DMS79 treated with DMSO at 0.1 percent for 48 hours (cell line): ENCODE measurements at regions not wholly inside any gene's neighbourhood (a gene's known extent, or its start where the extent isn't known, plus 50 kb on each side); places are given as distances from the start of the nearest gene placed in this dataset.
A peak's percentile ranks its signal among the peaks of the same experiment; 100 is the strongest.
"Not testable (repeated sequence)": the region's sequence is repeated elsewhere in the genome, so short reads cannot be mapped to it uniquely, and the experiment has no call there.

Experiments
- DNase-seq: peaks from one replicate; lab custom pipeline; 2025; lab: John Stamatoyannopoulos, UW

- no peak for DNase-seq
Measured at GRCh38 chr2:175829741-175830140, 172.3 kb downstream of the LNPK start.

- DNase-seq, result no peak
Measured at GRCh38 chr2:175827856-175828255, 174.2 kb downstream of the LNPK start.

GRCh38 chr2:175824243-175824642 lies 177.8 kb downstream of the LNPK start:
- DNase-seq, result no peak

DNA sequence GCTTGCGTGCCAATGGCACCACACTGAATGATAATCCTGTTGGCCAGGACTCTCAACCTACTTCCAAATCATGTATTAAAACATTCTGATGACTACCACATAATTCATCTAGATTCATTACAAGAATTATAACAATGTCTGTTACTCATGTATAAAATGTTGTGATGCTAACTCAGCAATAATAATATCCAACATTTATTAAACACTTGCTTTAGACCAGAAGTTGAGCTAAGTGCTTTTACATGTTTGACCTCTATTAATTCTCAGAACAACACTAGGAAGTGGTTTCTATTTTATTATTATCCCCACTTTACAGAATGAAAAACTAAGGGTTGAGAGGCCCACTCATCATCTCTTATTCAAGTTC lies 178.4 kb downstream of the LNPK start:
- DNase-seq, result no peak

DNA sequence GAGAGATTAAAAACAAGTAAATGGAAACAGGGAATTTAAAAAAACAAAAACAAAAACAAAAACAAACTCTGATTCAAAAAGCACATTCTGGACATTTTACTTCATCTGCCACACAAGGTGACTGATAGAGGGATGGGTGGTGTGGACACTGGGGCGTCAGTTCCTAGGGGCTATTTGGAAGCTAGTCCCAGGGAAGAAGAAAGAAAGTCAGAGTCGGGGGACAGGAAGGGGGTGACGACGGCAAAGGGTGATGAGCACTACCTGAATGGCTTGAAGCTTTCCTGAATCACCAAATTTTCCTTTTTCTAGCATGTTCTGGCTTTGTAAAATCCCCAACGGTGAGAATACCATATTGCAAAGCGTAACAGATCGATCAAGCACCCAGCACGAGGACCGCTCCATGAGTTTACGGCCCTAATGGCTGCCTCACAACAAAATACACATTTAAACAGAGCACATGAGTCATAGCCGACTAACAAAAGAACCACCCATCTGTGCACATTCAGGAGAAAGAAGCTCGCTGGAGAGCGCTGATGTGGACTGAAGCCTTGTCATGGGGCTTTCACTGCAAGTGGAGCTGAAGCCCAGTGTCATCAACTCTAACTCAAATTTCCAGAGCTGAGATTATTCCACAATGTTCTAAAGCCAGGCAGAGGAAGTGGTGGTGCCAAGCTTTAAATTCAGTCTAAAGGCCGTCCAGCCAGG lies 178.9 kb downstream of the LNPK start:
- DNase-seq, result no peak

- no peak for DNase-seq
Measured at GRCh38 chr2:175817221-175817620, 184.8 kb downstream of the LNPK start.

- DNase-seq, result no peak
Measured at GRCh38 chr2:175815537-175815936, 186.5 kb downstream of the LNPK start.

DNA sequence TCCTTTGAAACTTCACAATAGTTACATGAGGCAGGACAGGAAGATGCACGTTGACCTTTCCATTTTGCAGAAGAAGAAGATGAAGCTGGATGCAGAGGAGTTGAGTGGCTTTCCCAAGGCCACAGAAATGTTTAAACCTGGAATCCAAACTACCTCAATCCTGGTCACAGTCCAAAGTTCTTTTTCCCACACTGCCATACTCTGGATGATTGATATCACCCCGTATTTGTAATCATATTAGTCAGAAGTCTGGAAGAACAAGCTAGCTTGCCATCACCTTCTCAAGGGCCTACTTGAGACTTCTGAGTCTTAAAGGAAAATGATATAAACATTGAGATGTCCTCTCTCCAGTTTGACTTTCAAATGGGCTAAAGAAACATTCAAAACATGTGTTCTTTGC lies 190.1 kb downstream of the LNPK start:
- no peak for DNase-seq

DNA sequence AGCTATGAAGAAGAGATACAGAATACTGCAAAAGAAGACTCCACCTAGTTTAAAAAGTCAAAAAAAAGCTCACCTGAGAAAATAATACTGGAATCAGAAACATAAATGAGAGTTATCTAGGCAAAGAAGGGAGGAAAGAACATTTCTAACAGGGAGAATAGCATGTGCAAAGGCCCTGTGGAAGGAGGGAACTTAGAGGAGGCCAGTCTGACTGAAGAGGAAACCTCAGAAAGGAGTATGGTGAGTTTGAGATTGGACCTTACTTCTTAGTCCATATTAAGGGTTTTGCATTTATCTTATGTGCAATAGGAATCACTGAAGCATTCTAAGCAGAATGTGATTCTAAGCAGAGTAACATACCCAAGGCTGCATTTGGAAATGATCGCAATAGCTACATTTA lies 193.2 kb downstream of the LNPK start:
- DNase-seq, result no peak

DNA sequence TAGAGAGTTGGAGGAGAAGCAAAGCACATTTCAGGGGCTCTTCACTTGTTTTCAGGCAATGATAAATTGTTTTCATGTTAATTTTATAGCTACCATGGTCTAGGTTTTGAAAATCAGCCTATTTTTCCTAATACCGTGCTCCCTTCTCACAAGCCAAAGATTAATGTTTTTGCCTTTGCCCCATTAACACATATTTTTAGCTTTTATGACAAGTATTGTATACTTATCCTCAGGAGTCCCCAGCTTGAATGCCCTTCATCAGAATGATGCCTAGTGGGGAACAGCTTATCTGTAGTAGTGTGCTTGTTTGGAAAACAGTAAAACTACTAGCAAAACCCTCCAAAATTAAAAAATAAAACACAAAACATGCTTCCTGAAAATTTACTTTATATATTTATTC lies 194.0 kb downstream of the LNPK start:
- DNase-seq, result no peak

- peak; percentile 81 for DNase-seq
Measured at GRCh38 chr2:175807031-175807873, 194.8 kb downstream of the LNPK start.

GRCh38 chr2:175806570-175806969 lies 195.5 kb downstream of the LNPK start:
- DNase-seq, result peak; percentile 51

GRCh38 chr2:175806125-175806490 lies 196.0 kb downstream of the LNPK start:
- peak; percentile 46 for DNase-seq

DNA sequence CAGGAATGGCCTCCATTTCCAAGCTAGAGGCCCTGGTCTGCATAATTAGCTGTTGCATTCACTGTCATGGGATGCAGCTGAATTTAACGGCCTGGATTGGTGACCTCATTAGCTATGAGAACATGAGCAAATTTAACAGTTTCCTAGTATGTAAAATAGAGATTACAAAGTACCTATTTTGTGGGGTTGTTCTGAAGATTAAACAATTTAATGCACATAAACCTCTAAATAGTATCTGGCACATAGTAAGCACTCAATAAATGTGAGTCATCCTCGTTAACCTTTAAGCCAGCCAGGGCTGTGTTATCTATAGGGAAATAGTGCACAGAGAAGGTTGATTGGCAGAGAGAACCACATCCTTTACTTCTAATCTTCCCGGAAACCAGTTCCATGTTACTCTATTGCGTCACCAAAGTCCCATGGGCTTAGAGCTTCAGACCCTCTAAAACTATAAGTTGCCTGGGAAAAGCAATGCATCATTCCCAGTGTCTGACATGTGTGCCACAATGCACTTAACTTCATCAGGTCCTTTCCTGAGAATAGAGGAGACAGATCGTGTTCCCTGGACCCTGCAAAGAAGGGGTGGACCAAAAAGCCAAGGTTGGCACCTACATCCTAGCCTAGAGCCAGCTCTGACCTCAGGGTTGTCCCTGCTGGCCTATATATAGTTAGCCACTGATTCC lies 196.5 kb downstream of the LNPK start:
- DNase-seq, result peak; percentile 13

GRCh38 chr2:175804122-175804521 lies 197.9 kb downstream of the LNPK start:
- DNase-seq, result peak; percentile 94

DNA sequence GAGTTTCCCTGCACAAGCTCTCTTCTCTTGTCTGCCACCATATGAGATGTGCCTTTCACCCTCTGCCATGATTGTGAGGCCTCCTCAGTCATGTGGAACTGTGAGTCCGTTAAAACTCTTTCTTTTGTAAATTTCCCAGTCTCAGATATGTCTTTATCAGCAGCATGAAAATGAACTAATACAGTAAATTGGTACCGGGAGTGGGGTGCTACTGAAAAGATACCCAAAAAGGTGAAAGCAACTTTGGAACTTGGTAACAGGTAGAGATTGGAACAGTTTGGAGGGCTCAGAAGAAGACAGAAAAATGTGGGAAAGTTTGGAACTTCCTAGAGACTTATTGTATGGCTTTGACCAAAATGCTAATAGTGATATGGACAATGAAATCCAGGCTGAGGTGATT lies 205.6 kb downstream of the LNPK start:
- not testable (repeated sequence) for DNase-seq

GRCh38 chr2:175793648-175794047 lies 208.4 kb downstream of the LNPK start:
- DNase-seq, result no peak

DNA sequence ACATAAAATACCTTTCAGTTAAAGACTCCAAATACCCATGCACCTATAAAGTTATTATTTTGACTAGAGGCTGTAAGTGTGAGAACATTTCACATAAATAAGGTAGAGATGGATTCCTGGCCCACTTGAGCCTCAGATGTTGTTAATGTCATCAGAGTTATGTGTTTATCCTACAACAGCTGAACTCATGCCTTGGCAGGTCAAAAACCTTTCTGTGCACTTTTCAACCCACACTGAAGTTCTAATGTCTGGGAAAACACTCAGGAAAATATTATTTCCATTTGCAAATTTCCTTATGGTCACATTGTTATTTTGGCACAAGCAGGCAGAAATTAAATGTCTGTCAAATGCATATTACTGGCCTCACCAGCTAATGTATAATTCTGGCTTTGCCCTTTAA lies 209.2 kb downstream of the LNPK start:
- DNase-seq, result no peak

- DNase-seq, result no peak
Measured at GRCh38 chr2:175792199-175792598, 209.9 kb downstream of the LNPK start.

GRCh38 chr2:175786471-175787124 lies 215.5 kb downstream of the LNPK start:
- no peak for DNase-seq

GRCh38 chr2:175777337-175777736 lies 224.7 kb downstream of the LNPK start:
- DNase-seq, result not testable (repeated sequence)

DNA sequence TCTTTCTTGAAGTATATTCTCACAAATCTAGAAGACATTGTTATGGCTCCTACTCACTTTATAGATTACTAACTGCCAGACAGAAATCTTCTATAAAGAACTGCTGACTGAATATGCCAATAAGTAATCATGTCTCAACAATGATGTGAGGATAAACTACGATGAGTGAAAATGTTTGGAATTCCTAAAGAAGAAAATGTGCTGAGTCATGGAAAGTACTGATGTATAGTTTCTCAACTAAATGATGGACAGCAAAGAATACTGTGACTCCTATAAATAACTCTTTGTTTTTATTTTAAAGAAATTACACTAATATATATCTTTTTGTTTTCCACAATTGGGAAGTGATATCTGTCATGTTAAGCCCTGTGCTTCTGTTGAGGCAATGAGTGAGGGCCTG lies 232.9 kb downstream of the LNPK start:
- no peak for DNase-seq

DNA sequence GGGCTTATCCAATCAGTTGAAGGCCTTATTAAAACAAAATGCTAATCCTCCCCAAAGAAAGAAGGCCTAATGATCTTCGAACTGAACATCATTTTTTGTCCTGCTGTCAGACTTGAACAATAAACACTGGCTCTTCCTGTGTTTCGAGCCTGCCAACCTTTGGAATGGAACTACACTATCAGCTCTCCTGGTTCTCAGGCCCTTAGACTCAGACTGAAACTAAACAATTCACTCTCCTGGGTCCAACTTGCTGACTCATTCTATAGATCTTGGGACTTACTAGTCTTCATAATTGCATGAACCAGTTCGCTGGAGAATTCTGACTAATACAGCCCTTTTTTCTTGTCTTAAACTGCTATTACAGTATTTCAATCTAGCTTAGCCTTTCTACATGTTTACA lies 235.2 kb downstream of the LNPK start:
- DNase-seq, result no peak
